GM12865 (cell line): ENCODE measurements at regions not wholly inside any gene's neighbourhood (a gene's known extent, or its start where the extent isn't known, plus 50 kb on each side); places are given as distances from the start of the nearest gene placed in this dataset.

Experiments
- DNase-seq: peaks from one replicate; pipeline ENCODE4 v3.0.0; 2010; ENCODE audit warnings: low read depth
- H3K4me3 ChIP-seq: 2 replicates; pipeline ENCODE4 v1.5.1; 2011; ENCODE audit warnings: mild to moderate bottlenecking, low read depth, low read length, control low read depth
- TF ChIP-seq, protein P1 (sequence below): IDR thresholded peaks from 2 replicates; pipeline ENCODE4 v1.5.1; 2011; ENCODE audit warnings: low read length, control low read depth, low read depth, inconsistent platforms; ENCODE audit not compliant: insufficient read depth; ENCODE audit errors: missing control alignments

- TF ChIP-seq, protein P1, sequence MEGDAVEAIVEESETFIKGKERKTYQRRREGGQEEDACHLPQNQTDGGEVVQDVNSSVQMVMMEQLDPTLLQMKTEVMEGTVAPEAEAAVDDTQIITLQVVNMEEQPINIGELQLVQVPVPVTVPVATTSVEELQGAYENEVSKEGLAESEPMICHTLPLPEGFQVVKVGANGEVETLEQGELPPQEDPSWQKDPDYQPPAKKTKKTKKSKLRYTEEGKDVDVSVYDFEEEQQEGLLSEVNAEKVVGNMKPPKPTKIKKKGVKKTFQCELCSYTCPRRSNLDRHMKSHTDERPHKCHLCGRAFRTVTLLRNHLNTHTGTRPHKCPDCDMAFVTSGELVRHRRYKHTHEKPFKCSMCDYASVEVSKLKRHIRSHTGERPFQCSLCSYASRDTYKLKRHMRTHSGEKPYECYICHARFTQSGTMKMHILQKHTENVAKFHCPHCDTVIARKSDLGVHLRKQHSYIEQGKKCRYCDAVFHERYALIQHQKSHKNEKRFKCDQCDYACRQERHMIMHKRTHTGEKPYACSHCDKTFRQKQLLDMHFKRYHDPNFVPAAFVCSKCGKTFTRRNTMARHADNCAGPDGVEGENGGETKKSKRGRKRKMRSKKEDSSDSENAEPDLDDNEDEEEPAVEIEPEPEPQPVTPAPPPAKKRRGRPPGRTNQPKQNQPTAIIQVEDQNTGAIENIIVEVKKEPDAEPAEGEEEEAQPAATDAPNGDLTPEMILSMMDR: no peak
- DNase-seq: no peak
- H3K4me3 ChIP-seq: no peak overlapping the region
Measured at GRCh38 chr16:55045756-55046460, 115.2 kb downstream of the IRX5 start.

- H3K4me3 ChIP-seq: no peak overlapping the region
- no peak for DNase-seq
- TF ChIP-seq, protein P1: no peak
Measured at GRCh38 chr16:55046513-55046912, 115.8 kb downstream of the IRX5 start.

GRCh38 chr16:55046916-55047315 lies 116.3 kb downstream of the IRX5 start:
- no peak for DNase-seq
- H3K4me3 ChIP-seq: no peak overlapping the region
- TF ChIP-seq, protein P1: no peak

- DNase-seq: no peak
Measured at GRCh38 chr16:55047331-55047730, 116.7 kb downstream of the IRX5 start.

DNA sequence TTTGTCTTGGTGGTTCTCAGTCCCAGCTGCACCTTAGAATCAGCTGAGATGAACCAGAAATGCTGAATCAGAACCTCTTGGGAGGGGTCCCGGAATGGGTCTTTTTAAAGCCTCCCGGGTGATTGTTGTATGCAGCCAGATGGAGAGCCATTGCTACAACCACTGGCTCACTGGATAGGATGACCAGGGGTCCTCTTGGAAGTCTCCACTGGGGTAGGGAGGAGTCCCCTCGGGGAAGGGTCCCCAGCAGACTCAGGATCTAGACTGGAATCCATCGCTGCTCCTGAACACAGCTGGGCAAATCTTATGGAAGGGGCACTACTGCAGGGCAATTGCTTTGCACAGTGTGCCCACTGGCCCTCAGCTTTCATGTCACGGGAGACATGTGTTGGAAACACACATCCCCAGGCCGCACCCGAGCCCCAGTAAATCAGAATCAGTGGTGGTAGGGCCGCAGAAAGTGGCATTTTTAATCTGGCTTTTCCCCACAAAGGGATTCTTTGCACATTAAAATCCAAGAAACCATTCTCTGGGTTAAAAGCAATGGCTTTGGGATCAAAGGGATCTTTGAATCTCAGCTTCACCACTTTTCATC lies 117.3 kb downstream of the IRX5 start:
- H3K4me3 ChIP-seq: no peak overlapping the region
- TF ChIP-seq, protein P1: no peak
- no peak for DNase-seq

More at GRCh38 chr16:55047331-55047730, 116.7 kb downstream of the IRX5 start:
- TF ChIP-seq, protein P1: no peak
- H3K4me3 ChIP-seq: no peak overlapping the region

- no peak for DNase-seq
- no peak overlapping the region for H3K4me3 ChIP-seq
- TF ChIP-seq, protein P1: no peak
Measured at GRCh38 chr16:55048745-55049144, 118.1 kb downstream of the IRX5 start.
